ENCODE measurements at regions not wholly inside any gene's neighbourhood (a gene's known extent, or its start where the extent isn't known, plus 50 kb on each side); places are given as distances from the start of the nearest gene placed in this dataset.

GRCh38 chr3:187801152-187801551 lies 55.9 kb upstream of the BCL6 start:
- no peaks in the 10 kb centered on the region; the same call in 1 of the 2 replicates for H3K27me3 ChIP-seq (ENCODE audit: insufficient read depth, low read depth)
- TF ChIP-seq CTCF (conservative IDR thresholded peaks at IDR 0.05; ENCODE audit: low read depth, low read length): no peak
- no peak overlapping the region for H3K4me2 ChIP-seq
- H3K27ac ChIP-seq: no peak overlapping the region
- H3K79me2 ChIP-seq (ENCODE audit: insufficient read depth, low read depth): no peaks in the 10 kb centered on the region
- no peaks in the 10 kb centered on the region for H4K20me1 ChIP-seq (ENCODE audit: insufficient read depth)
- H3K4me3 ChIP-seq (IDR thresholded peaks at IDR 0.05; ENCODE audit: insufficient read depth, low read depth, low read length): no peak overlapping the region
- peaks cover 29% of the 10 kb centered on the region for H3K4me1 ChIP-seq (ENCODE audit: low read depth, poor library complexity, severe bottlenecking)
- no peak overlapping the region for H3K9ac ChIP-seq
- H3K36me3 ChIP-seq (ENCODE audit: insufficient read depth): no peaks in the 10 kb centered on the region
- no peak overlapping the region for H2AFZ ChIP-seq (ENCODE audit: low read depth)

GRCh38 chr3:187802203-187802927 lies 57.1 kb upstream of the BCL6 start:
- no peaks in the 10 kb centered on the region for H3K36me3 ChIP-seq (ENCODE audit: insufficient read depth)
- H3K27me3 ChIP-seq (ENCODE audit: insufficient read depth, low read depth): no peaks in the 10 kb centered on the region; the same call in 1 of the 2 replicates
- no peak overlapping the region for H2AFZ ChIP-seq (ENCODE audit: low read depth)
- no peak overlapping the region for H3K4me2 ChIP-seq
- H3K27ac ChIP-seq: no peak overlapping the region
- no peaks in the 10 kb centered on the region for H4K20me1 ChIP-seq (ENCODE audit: insufficient read depth)
- H3K79me2 ChIP-seq (ENCODE audit: insufficient read depth, low read depth): no peaks in the 10 kb centered on the region
- H3K4me3 ChIP-seq (IDR thresholded peaks at IDR 0.05; ENCODE audit: insufficient read depth, low read depth, low read length): no peak overlapping the region
- H3K9ac ChIP-seq: no peak overlapping the region
- no peak for TF ChIP-seq CTCF (conservative IDR thresholded peaks at IDR 0.05; ENCODE audit: low read depth, low read length)
- H3K4me1 ChIP-seq (ENCODE audit: low read depth, poor library complexity, severe bottlenecking): peaks cover 29% of the 10 kb centered on the region

- H3K36me3 ChIP-seq (ENCODE audit: insufficient read depth): no peaks in the 10 kb centered on the region
Measured at GRCh38 chr3:187802928-187803259, 57.6 kb upstream of the BCL6 start.

GRCh38 chr3:187804120-187804744 lies 59.0 kb upstream of the BCL6 start:
- no peak overlapping the region for H3K4me3 ChIP-seq (IDR thresholded peaks at IDR 0.05; ENCODE audit: insufficient read depth, low read depth, low read length)
- TF ChIP-seq CTCF (conservative IDR thresholded peaks at IDR 0.05; ENCODE audit: low read depth, low read length): no peak
- H3K4me1 ChIP-seq (ENCODE audit: low read depth, poor library complexity, severe bottlenecking): peaks cover 15% of the 10 kb centered on the region
- no peak overlapping the region for H3K9ac ChIP-seq
- H3K36me3 ChIP-seq (ENCODE audit: insufficient read depth): no peaks in the 10 kb centered on the region
- no peak overlapping the region for H3K27ac ChIP-seq
- no peak overlapping the region for H2AFZ ChIP-seq (ENCODE audit: low read depth)
- no peak overlapping the region for H3K4me2 ChIP-seq
- H3K79me2 ChIP-seq (ENCODE audit: insufficient read depth, low read depth): no peaks in the 10 kb centered on the region
- H4K20me1 ChIP-seq (ENCODE audit: insufficient read depth): no peaks in the 10 kb centered on the region
- H3K27me3 ChIP-seq (ENCODE audit: insufficient read depth, low read depth): no peaks in the 10 kb centered on the region; the same call in 1 of the 2 replicates

More at GRCh38 chr3:187802928-187803259, 57.6 kb upstream of the BCL6 start:
- Histone ChIP-seq H3K27me3 (ENCODE audit: insufficient read depth, low read depth) (no peaks in the 10 kb centered on the region; the same call in 1 of the 2 replicates), H2AFZ (ENCODE audit: low read depth) (no peak overlapping the region), H3K27ac (no peak overlapping the region), H3K79me2 (ENCODE audit: insufficient read depth, low read depth) (no peaks in the 10 kb centered on the region), H4K20me1 (ENCODE audit: insufficient read depth) (no peaks in the 10 kb centered on the region), H3K9ac (no peak overlapping the region), H3K4me2 (no peak overlapping the region), H3K4me1 (ENCODE audit: low read depth, poor library complexity, severe bottlenecking) (peaks cover 28% of the 10 kb centered on the region), H3K4me3 (IDR thresholded peaks at IDR 0.05; ENCODE audit: insufficient read depth, low read depth, low read length) (no peak overlapping the region)
- TF ChIP-seq CTCF (conservative IDR thresholded peaks at IDR 0.05; ENCODE audit: low read depth, low read length): no peak
